Type B pancreatic cell (in vitro differentiated cells): ENCODE measurements at regions not wholly inside any gene's neighbourhood (a gene's known extent, or its start where the extent isn't known, plus 50 kb on each side); places are given as distances from the start of the nearest gene placed in this dataset.

Source experiments
- DNase-seq: peaks from one replicate; pipeline ENCODE4 v3.0.0; 2021; ENCODE audit warnings: mixed read lengths; ENCODE audit not compliant: unreplicated experiment; ENCODE audit errors: extremely low spot score
- H3K27ac Mint-ChIP-seq: 2 replicates; pipeline ENCODE4 v1.8.0; 2021; ENCODE audit warnings: mild to moderate bottlenecking, mixed read lengths
- H3K27me3 Mint-ChIP-seq: 2 replicates; pipeline ENCODE4 v1.8.0; 2021; ENCODE audit warnings: mixed read lengths
- H3K36me3 Mint-ChIP-seq: 2 replicates; pipeline ENCODE4 v1.8.0; 2021; ENCODE audit warnings: mixed read lengths
- H3K4me1 Mint-ChIP-seq: one replicate; pipeline ENCODE4 v1.8.0; 2021; ENCODE audit warnings: mixed read lengths; ENCODE audit not compliant: unreplicated experiment
- H3K4me3 Mint-ChIP-seq: 2 replicates; pipeline ENCODE4 v1.8.0; 2021; ENCODE audit warnings: mild to moderate bottlenecking, mixed read lengths
- H3K9me3 Mint-ChIP-seq: 2 replicates; pipeline ENCODE4 v1.8.0; 2021; ENCODE audit warnings: mixed read lengths
- TF ChIP-seq, protein P1 (sequence below): fragments of 200-600 bp; sonication (generic); conservative IDR thresholded peaks from 2 replicates; pipeline ENCODE4 v1.5.0; 2021; ENCODE audit warnings: antibody characterized with exemption, mild to moderate bottlenecking

GRCh38 chr5:124867137-124867704, 120.8 kb upstream of the ZNF608 start:
- peak overlapping the region; percentile 29 for H3K4me3 Mint-ChIP-seq
- H3K36me3 Mint-ChIP-seq: no peaks in the 10 kb centered on the region
- H3K9me3 Mint-ChIP-seq: no peaks in the 10 kb centered on the region
- DNase-seq: no peak
- H3K4me1 Mint-ChIP-seq: peaks cover 43% of the 10 kb centered on the region
- TF ChIP-seq, protein P1, sequence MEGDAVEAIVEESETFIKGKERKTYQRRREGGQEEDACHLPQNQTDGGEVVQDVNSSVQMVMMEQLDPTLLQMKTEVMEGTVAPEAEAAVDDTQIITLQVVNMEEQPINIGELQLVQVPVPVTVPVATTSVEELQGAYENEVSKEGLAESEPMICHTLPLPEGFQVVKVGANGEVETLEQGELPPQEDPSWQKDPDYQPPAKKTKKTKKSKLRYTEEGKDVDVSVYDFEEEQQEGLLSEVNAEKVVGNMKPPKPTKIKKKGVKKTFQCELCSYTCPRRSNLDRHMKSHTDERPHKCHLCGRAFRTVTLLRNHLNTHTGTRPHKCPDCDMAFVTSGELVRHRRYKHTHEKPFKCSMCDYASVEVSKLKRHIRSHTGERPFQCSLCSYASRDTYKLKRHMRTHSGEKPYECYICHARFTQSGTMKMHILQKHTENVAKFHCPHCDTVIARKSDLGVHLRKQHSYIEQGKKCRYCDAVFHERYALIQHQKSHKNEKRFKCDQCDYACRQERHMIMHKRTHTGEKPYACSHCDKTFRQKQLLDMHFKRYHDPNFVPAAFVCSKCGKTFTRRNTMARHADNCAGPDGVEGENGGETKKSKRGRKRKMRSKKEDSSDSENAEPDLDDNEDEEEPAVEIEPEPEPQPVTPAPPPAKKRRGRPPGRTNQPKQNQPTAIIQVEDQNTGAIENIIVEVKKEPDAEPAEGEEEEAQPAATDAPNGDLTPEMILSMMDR: no peak
- H3K27me3 Mint-ChIP-seq: no peaks in the 10 kb centered on the region
- H3K27ac Mint-ChIP-seq: peak overlapping the region; percentile 6

DNA sequence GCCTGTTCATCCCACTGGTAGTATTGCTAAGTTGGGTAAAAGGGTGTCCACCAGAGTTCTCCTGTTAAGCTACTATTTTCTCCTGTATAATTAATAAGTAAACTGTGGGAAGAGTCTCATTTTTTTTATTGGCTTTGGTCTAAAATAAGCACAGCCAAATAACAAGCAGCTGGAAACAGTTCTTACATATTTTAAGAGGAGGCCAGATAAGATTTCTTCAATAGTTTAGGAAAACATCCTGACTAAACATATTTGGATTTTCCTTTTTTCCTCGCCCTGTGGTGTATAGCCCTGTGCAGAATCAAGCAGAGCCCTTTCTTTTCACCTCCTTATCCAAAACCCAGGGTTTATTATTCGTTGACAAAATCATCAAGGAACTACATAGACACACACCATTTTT, 122.2 kb upstream of the ZNF608 start:
- H3K27ac Mint-ChIP-seq: no peak overlapping the region
- TF ChIP-seq, protein P1: no peak
- no peak overlapping the region for H3K4me3 Mint-ChIP-seq
- no peaks in the 10 kb centered on the region for H3K27me3 Mint-ChIP-seq
- no peaks in the 10 kb centered on the region for H3K9me3 Mint-ChIP-seq
- peaks cover 52% of the 10 kb centered on the region for H3K4me1 Mint-ChIP-seq
- no peak for DNase-seq
- H3K36me3 Mint-ChIP-seq: no peaks in the 10 kb centered on the region

GRCh38 chr5:124869426-124870033, 123.1 kb upstream of the ZNF608 start:
- TF ChIP-seq, protein P1: no peak
- H3K27ac Mint-ChIP-seq: no peak overlapping the region
- no peaks in the 10 kb centered on the region for H3K9me3 Mint-ChIP-seq
- no peak for DNase-seq
- H3K4me3 Mint-ChIP-seq: no peak overlapping the region
- H3K36me3 Mint-ChIP-seq: no peaks in the 10 kb centered on the region
- no peaks in the 10 kb centered on the region for H3K27me3 Mint-ChIP-seq
- peaks cover 52% of the 10 kb centered on the region for H3K4me1 Mint-ChIP-seq

DNA sequence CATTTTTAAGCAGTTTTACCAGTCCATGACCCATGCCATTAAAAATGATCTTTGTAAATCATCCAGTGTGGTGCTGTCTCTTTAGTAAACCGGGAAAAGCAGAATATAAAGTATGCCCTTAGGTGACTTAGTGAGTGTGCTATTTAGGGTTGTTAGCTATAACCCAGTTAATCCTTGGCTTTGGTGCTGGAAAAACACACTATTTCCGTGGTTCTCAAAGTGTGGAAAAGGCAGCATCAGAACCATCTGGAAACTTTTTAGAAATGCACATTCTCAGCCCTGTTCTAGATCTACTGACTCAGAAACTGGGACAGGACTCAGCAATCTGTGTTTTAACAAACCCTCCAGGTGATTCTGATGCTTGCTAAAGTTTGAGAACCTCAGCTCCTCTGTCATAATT, 123.6 kb upstream of the ZNF608 start:
- H3K27ac Mint-ChIP-seq: no peak overlapping the region
- peaks cover 52% of the 10 kb centered on the region for H3K4me1 Mint-ChIP-seq
- DNase-seq: no peak
- peaks cover 2% of the 10 kb centered on the region for H3K9me3 Mint-ChIP-seq
- no peaks in the 10 kb centered on the region for H3K36me3 Mint-ChIP-seq
- TF ChIP-seq, protein P1: no peak
- H3K27me3 Mint-ChIP-seq: no peaks in the 10 kb centered on the region
- no peak overlapping the region for H3K4me3 Mint-ChIP-seq

- Mint-ChIP-seq H3K4me3 (no peak overlapping the region), H3K27me3 (no peaks in the 10 kb centered on the region), H3K9me3 (peaks cover 5% of the 10 kb centered on the region), H3K36me3 (no peaks in the 10 kb centered on the region), H3K4me1 (peaks cover 42% of the 10 kb centered on the region), H3K27ac (no peak overlapping the region)
- TF ChIP-seq, protein P1: no peak
- no peak for DNase-seq
Observed at GRCh38 chr5:124871303-124871702, 124.9 kb upstream of the ZNF608 start.
